IMR-90 (cell line): ENCODE measurements at regions not wholly inside any gene's neighbourhood (a gene's known extent, or its start where the extent isn't known, plus 50 kb on each side); places are given as distances from the start of the nearest gene placed in this dataset.

Source experiments
- ATAC-seq: fragments of 200-7000 bp; cut with Tn5 transposase; 2 replicates; pipeline ENCODE4 v1.9.1; 2020; ENCODE audit warnings: low read depth, mild to moderate bottlenecking, moderate library complexity
- BruUV-seq: library from RNA; stranded (reverse); fragments of 400-500 nt; replicated peaks from 2 replicates; lab custom pipeline; 2021; lab: Mats Ljungman, UMichigan
- CTCF ChIA-PET: fragments of 300-600 bp; formaldehyde crosslinking; extraction: SDS; loops from one replicate; lab custom pipeline; 2021; ENCODE audit warnings: antibody characterized with exemption; lab: Yijun Ruan, JAX
- POLR2A ChIA-PET: fragments of 300-600 bp; sonication (Branson Sonifier 250); formaldehyde crosslinking; loops from one replicate; lab custom pipeline; 2022; ENCODE audit warnings: antibody characterized with exemption; ENCODE audit not compliant: unreplicated experiment; lab: Charles Lee
- DNase-seq: peaks from one replicate; pipeline ENCODE4 v3.0.0; 2013
- H2AFZ ChIP-seq: replicated peaks from 2 replicates; pipeline ENCODE3; 2013; ENCODE audit warnings: low read length, mild to moderate bottlenecking; ENCODE audit not compliant: poor library complexity
- H2AK5ac ChIP-seq: 2 replicates; pipeline ENCODE4 v1.6.1; 2013; ENCODE audit warnings: low read depth, low read length, inconsistent platforms
- H2AK9ac ChIP-seq: replicated peaks from 2 replicates; pipeline ENCODE3; 2013; ENCODE audit warnings: mild to moderate bottlenecking, low read depth, low read length, moderate library complexity; ENCODE audit not compliant: poor library complexity
- H2BK120ac ChIP-seq: 2 replicates; pipeline ENCODE4 v1.6.1; 2013; ENCODE audit warnings: low read depth, low read length, inconsistent platforms
- H2BK15ac ChIP-seq: 3 replicates; pipeline ENCODE4 v1.6.1; 2013; ENCODE audit warnings: low read depth, low read length, inconsistent platforms
- H2BK20ac ChIP-seq: 2 replicates; pipeline ENCODE4 v1.6.1; 2013; ENCODE audit warnings: low read depth, mild to moderate bottlenecking, inconsistent platforms, low read length, moderate library complexity
- H2BK5ac ChIP-seq: 2 replicates; pipeline ENCODE4 v1.6.1; 2013; ENCODE audit warnings: mild to moderate bottlenecking, low read depth, low read length, inconsistent platforms; ENCODE audit not compliant: poor library complexity, severe bottlenecking
- H3K14ac ChIP-seq: replicated peaks from 2 replicates; pipeline ENCODE4 v1.6.1; 2013; ENCODE audit warnings: low read depth, low read length, inconsistent platforms
- H3K18ac ChIP-seq: 2 replicates; pipeline ENCODE4 v1.6.1; 2013; ENCODE audit warnings: low read depth, low read length, control low read depth
- H3K23ac ChIP-seq: 2 replicates; pipeline ENCODE4 v1.6.1; 2013; ENCODE audit warnings: low read depth, low read length, inconsistent platforms
- H3K27ac ChIP-seq: 2 replicates; pipeline ENCODE4 v1.5.1; 2013; ENCODE audit warnings: mild to moderate bottlenecking, control low read depth, low read length; ENCODE audit not compliant: insufficient read depth
- H3K27me3 ChIP-seq: 2 replicates; pipeline ENCODE4 v1.6.1; 2013; ENCODE audit warnings: low read length; ENCODE audit not compliant: control insufficient read depth, insufficient read depth
- H3K36me3 ChIP-seq: 2 replicates; pipeline ENCODE4 v1.6.1; 2013; ENCODE audit warnings: low read length, mixed read lengths; ENCODE audit not compliant: control insufficient read depth, insufficient read depth
- H3K4ac ChIP-seq: 2 replicates; pipeline ENCODE4 v1.6.1; 2013; ENCODE audit warnings: low read depth, low read length, inconsistent platforms
- H3K4me1 ChIP-seq: 2 replicates; pipeline ENCODE4 v1.6.1; 2013; ENCODE audit warnings: low read length, mixed read lengths; ENCODE audit not compliant: control insufficient read depth, insufficient read depth
- H3K4me2 ChIP-seq: 2 replicates; pipeline ENCODE4 v1.6.1; 2013; ENCODE audit warnings: low read depth, mild to moderate bottlenecking, control low read depth, low read length, moderate library complexity
- H3K4me3 ChIP-seq: 2 replicates; pipeline ENCODE4 v1.5.1; 2013; ENCODE audit warnings: low read depth, mild to moderate bottlenecking, control low read depth, low read length, moderate library complexity; ENCODE audit not compliant: insufficient read depth
- H3K56ac ChIP-seq: 2 replicates; pipeline ENCODE4 v1.6.1; 2013; ENCODE audit warnings: low read length, inconsistent platforms; ENCODE audit not compliant: insufficient read depth; ENCODE audit errors: extremely low read depth
- H3K79me1 ChIP-seq, 2 experiments: 2 replicates each; pipeline ENCODE4 v1.6.1; 2013; ENCODE audit warnings: low read length in 2 of 2, inconsistent platforms in 1 of 2, low read depth in 1 of 2
- H3K9ac ChIP-seq: 2 replicates; pipeline ENCODE4 v1.6.1; 2013; ENCODE audit warnings: low read depth, low read length, control low read depth
- H3K9me1 ChIP-seq: 2 replicates; pipeline ENCODE4 v1.6.1; 2013; ENCODE audit warnings: low read length, inconsistent platforms; ENCODE audit not compliant: insufficient read depth
- H3K9me3 ChIP-seq: 2 replicates; pipeline ENCODE4 v1.6.1; 2013; ENCODE audit warnings: low read length; ENCODE audit not compliant: control insufficient read depth, insufficient read depth
- H4K20me1 ChIP-seq: 2 replicates; pipeline ENCODE4 v1.6.1; 2013; ENCODE audit warnings: low read length, inconsistent platforms; ENCODE audit not compliant: insufficient read depth
- H4K5ac ChIP-seq: 2 replicates; pipeline ENCODE4 v1.6.1; 2013; ENCODE audit warnings: mild to moderate bottlenecking, low read depth, low read length, control low read depth
- H4K8ac ChIP-seq, 2 experiments: 2 replicates each; pipeline ENCODE4 v1.6.1; 2013; ENCODE audit warnings: low read depth in 2 of 2, low read length in 2 of 2, control low read depth in 1 of 2, inconsistent platforms in 1 of 2
- H4K91ac ChIP-seq: 2 replicates; pipeline ENCODE4 v1.6.1; 2013; ENCODE audit warnings: low read depth, low read length, inconsistent platforms; ENCODE audit not compliant: insufficient read depth
- BHLHE40 ChIP-seq: fragments of 150-350 bp; IDR thresholded peaks from 2 replicates; pipeline ENCODE4 v1.6.1; 2016; ENCODE audit warnings: mild to moderate bottlenecking, low read depth, low read length
- CHD1 ChIP-seq: IDR thresholded peaks from 2 replicates; pipeline ENCODE4 v1.6.1; 2012; ENCODE audit warnings: low read depth, low read length, improper control_type of control experiment
- CTCF ChIP-seq: conservative IDR thresholded peaks from 2 replicates; pipeline ENCODE4 v1.5.1; 2012; ENCODE audit warnings: mild to moderate bottlenecking, low read depth, low read length, improper control_type of control experiment
- ELK1 ChIP-seq: fragments of 150-350 bp; IDR thresholded peaks from 2 replicates; pipeline ENCODE4 v1.6.1; 2016; ENCODE audit warnings: low read depth, mild to moderate bottlenecking, low read length, moderate library complexity, borderline replicate concordance
- FOS ChIP-seq: fragments of 150-350 bp; IDR thresholded peaks from 2 replicates; pipeline ENCODE4 v1.6.1; 2016; ENCODE audit warnings: low read depth, low read length
- MAFK ChIP-seq: IDR thresholded peaks from 2 replicates; pipeline ENCODE4 v1.6.1; 2012; ENCODE audit warnings: low read depth, low read length, improper control_type of control experiment
- MXI1 ChIP-seq: IDR thresholded peaks from 2 replicates; pipeline ENCODE4 v1.6.1; 2012; ENCODE audit warnings: low read depth, mild to moderate bottlenecking, low read length, moderate library complexity, borderline replicate concordance
- NFE2L2 ChIP-seq: fragments of 150-350 bp; IDR thresholded peaks from 2 replicates; pipeline ENCODE4 v1.6.1; 2016; ENCODE audit warnings: low read depth, mild to moderate bottlenecking, low read length
- RAD21 ChIP-seq: IDR thresholded peaks from 2 replicates; pipeline ENCODE4 v1.6.1; 2012; ENCODE audit warnings: low read length, improper control_type of control experiment
- RCOR1 ChIP-seq: IDR thresholded peaks from 2 replicates; pipeline ENCODE4 v1.6.1; 2012; ENCODE audit warnings: mild to moderate bottlenecking, low read length, improper control_type of control experiment; ENCODE audit not compliant: insufficient replicate concordance
- RFX5 ChIP-seq: IDR thresholded peaks from 2 replicates; pipeline ENCODE4 v1.8.0; 2012; ENCODE audit warnings: low read depth, mild to moderate bottlenecking, low read length, moderate library complexity
- SMC3 ChIP-seq: fragments of 150-350 bp; IDR thresholded peaks from 2 replicates; pipeline ENCODE4 v1.6.1; 2016; ENCODE audit warnings: low read depth, mild to moderate bottlenecking, antibody characterized with exemption, low read length, moderate library complexity
- WGBS, 2 experiments: methylation state at CpG; one replicate each; pipeline versions ENCODE4 v1.1.5 to v1.1.7; 2013; ENCODE audit warnings: missing lambda C conversion rate in 2 of 2; ENCODE audit not compliant: insufficient read length in 1 of 2; ENCODE audit errors: extremely low coverage in 2 of 2; 5-methylcytosine and 5-hydroxymethylcytosine counted together
- dilution Hi-C: fragments of 300-500 bp; cut with HindIII; formaldehyde crosslinking; loops from one replicate; pipeline ENCODE4 v1.14.3; 2018; ENCODE audit warnings: low sequenced_read_pairs; ENCODE audit not compliant: unreplicated experiment
- in situ Hi-C: fragments of 300-500 bp; cut with MboI; formaldehyde crosslinking; loops from 3 replicates; pipeline ENCODE4 v1.14.3; 2019; ENCODE audit warnings: low sequenced_read_pairs, inconsistent platforms, mixed read lengths
- intact Hi-C: fragments of 100-400 bp; cut with micrococcal nuclease; formaldehyde crosslinking; loops from 2 replicates; pipeline ENCODE4 v1.10.0; 2022

DNA sequence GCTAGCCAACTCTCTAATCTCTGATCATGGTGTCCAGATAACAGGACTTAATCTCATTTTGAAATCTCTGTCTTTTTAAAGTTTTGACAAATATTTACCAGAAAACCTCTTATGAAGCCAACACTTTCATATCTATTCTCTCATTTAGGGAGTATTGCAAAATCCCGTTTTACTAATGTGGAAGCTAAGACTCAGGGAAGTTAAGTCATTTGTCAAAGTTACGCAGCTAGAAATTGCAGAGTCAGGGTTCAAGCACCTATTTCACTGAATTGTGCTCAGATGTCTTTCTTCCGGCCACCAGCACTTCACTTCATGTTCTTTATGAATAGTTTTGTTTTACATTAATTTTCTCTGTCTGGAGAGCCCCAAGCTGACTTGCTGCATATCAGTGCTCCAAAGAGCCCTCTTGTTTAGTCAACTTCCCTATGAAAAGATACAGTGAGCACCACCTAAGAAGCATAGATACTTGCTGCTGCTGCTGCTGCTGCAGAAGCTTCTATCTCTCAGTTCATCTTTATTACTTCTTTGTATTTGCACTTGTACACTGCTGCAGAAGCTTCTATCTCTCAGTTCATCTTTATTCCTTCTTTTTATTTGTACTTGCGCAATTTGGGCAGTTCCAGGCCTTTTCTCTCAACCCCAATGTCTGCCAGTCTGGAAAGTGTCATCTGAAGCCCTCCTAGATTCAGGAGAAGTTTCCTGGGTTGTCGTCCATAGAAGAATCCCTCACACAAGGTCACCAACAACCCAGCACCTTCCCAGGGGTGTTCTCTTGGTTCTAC, 329.7 kb downstream of the MAFB start:
- Histone ChIP-seq H3K9me1 (no peaks in the 10 kb centered on the region), H3K9me3 (no peaks in the 10 kb centered on the region), H2BK120ac (no peak overlapping the region), H4K91ac (no peak overlapping the region), H3K9ac (no peak overlapping the region), H4K8ac (no peak overlapping the region), H3K4me3 (no peak overlapping the region), H3K56ac (no peak overlapping the region), H3K79me1 (no peaks in the 10 kb centered on the region), H2AFZ (no peak overlapping the region), H3K27me3 (no peaks in the 10 kb centered on the region), H3K27ac (no peak overlapping the region), H3K4me2 (no peak overlapping the region), H2AK5ac (no peak overlapping the region), H2BK5ac (no peak overlapping the region), H3K4me1 (no peaks in the 10 kb centered on the region), H3K36me3 (no peaks in the 10 kb centered on the region), H4K5ac (no peak overlapping the region), H3K23ac (no peak overlapping the region), H3K18ac (no peak overlapping the region), H2BK20ac (no peak overlapping the region), H2BK15ac (no peak overlapping the region), H4K20me1 (no peaks in the 10 kb centered on the region), H3K4ac (no peak overlapping the region), H3K14ac (no peak overlapping the region), H2AK9ac (no peak overlapping the region)
- no peak for TF ChIP-seq MXI1
- TF ChIP-seq RFX5, result no peak
- TF ChIP-seq SMC3, result no peak
- TF ChIP-seq CHD1, result no peak
- no peak for TF ChIP-seq CTCF
- no peak for TF ChIP-seq NFE2L2
- TF ChIP-seq BHLHE40, result no peak
- no peak for TF ChIP-seq FOS
- TF ChIP-seq MAFK, result no peak
- TF ChIP-seq RCOR1, result no peak
- TF ChIP-seq ELK1, result no peak
- no peak for TF ChIP-seq RAD21
- in situ Hi-C loops (no loop called here), intact Hi-C loops (no loop called here), dilution Hi-C loops (no loop called here)
- ChIA-PET POLR2A (no interaction called here), CTCF (no interaction called here)
- WGBS, 2 experiments, result 7% methylated on average over 2 of the region's 5 CpGs; no CpG with 5 or more reads in 1 of the 2 experiments
- ATAC-seq, result no peak
- no peak for DNase-seq
- no TSS peak for BruUV-seq
